Lower lobe of right lung (tissue), 2 donors: ENCODE measurements at regions not wholly inside any gene's neighbourhood (a gene's known extent, or its start where the extent isn't known, plus 50 kb on each side); places are given as distances from the start of the nearest gene placed in this dataset.

Source experiments
- ATAC-seq, 2 donors: fragments of 200-7000 bp; cut with Tn5 transposase; one replicate each; pipeline ENCODE4 v1.9.1; 2020 to 2022; ENCODE audit warnings: mild to moderate bottlenecking in 2 of 2, moderate library complexity in 2 of 2
- DNase-seq: peaks from one replicate; pipeline ENCODE4 v3.0.0-alpha.2; 2020
- H3K27ac ChIP-seq: fragments of 200-600 bp; one replicate; pipeline ENCODE4 v1.8.0; 2022
- H3K27me3 ChIP-seq: fragments of 200-600 bp; one replicate; pipeline ENCODE4 v1.8.0; 2022; ENCODE audit warnings: low read depth
- H3K36me3 ChIP-seq: fragments of 200-600 bp; one replicate; pipeline ENCODE4 v1.8.0; 2022; ENCODE audit warnings: mild to moderate bottlenecking
- H3K4me1 ChIP-seq: fragments of 200-600 bp; one replicate; pipeline ENCODE4 v1.8.0; 2022
- H3K4me3 ChIP-seq: fragments of 200-600 bp; one replicate; pipeline ENCODE4 v1.8.0; 2022; ENCODE audit warnings: mild to moderate bottlenecking
- H3K9me3 ChIP-seq: fragments of 200-600 bp; one replicate; pipeline ENCODE4 v1.8.0; 2022
- CTCF ChIP-seq: fragments of 200-600 bp; IDR thresholded peaks from one replicate; pipeline ENCODE4 v1.8.0; 2022; ENCODE audit warnings: antibody characterized with exemption, mild to moderate bottlenecking
- intact Hi-C: fragments of 100-400 bp; cut with DNase I; formaldehyde crosslinking; loops from one replicate; pipeline ENCODE4 v1.11.0; 2022
- donor health status: DM: no; HTN: yes; CAD: no; lungs with severe emphysema.

- Histone ChIP-seq H3K27ac (no peak overlapping the region), H3K27me3 (no peaks in the 10 kb centered on the region), H3K4me1 (no peaks in the 10 kb centered on the region), H3K36me3 (no peaks in the 10 kb centered on the region), H3K9me3 (no peaks in the 10 kb centered on the region), H3K4me3 (no peak overlapping the region)
- ATAC-seq (no peak), DNase-seq (no peak)
- intact Hi-C loops: no loop called here
- peak; percentile 31 for TF ChIP-seq CTCF
Measured at GRCh38 chr7:85851571-85852193, 664.8 kb upstream of the SEMA3D start.

GRCh38 chr7:85850381-85850780, 663.5 kb upstream of the SEMA3D start:
- Histone ChIP-seq H3K27me3 (no peaks in the 10 kb centered on the region), H3K4me3 (no peak overlapping the region), H3K27ac (no peak overlapping the region), H3K36me3 (no peaks in the 10 kb centered on the region), H3K9me3 (no peaks in the 10 kb centered on the region), H3K4me1 (no peaks in the 10 kb centered on the region)
- no peak for ATAC-seq
- DNase-seq: no peak
- intact Hi-C loops: no loop called here
- TF ChIP-seq CTCF: no peak

DNA sequence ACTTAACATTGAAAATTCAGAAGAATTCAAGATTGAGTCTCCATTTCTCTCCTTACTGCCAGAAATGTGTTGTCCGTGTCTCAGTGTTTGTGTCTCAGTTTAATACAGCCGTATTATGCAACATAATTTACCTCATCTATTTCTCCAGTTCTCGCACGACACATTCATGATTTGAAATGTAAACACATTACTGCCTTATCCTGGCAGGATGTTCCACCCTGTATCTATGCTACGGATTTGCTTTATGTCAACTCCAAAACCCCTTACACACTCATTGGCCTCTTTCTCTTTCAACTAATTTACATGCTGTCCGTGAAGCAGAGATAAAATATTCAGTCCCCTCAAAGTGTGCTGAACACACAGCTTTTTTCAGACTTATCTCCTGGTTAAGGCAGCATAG, 653.7 kb upstream of the SEMA3D start:
- H3K27ac ChIP-seq: no peak overlapping the region
- no peak for TF ChIP-seq CTCF
- no peak for DNase-seq

DNA sequence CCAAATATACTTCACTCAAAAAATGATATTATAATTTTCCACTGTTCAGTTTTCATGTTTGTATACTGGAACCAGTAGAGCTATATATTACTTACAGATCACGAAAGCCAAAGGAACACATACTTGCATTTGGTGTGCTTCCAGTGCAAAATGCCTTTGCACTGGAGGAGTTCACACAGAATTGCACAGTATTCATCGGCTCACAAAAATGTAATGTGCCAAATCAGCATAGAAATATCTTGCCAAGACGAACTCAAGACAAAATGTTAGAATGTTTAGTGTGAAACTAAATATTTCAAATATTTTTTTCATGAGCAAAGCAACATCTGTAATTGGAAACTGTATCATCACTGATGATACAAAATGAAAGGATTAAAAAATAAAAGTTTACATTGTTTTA, 646.2 kb upstream of the SEMA3D start:
- no peak overlapping the region for H3K4me3 ChIP-seq
- ATAC-seq (no peak), DNase-seq (no peak)
- TF ChIP-seq CTCF: no peak
- no peaks in the 10 kb centered on the region for H3K36me3 ChIP-seq
- no peaks in the 10 kb centered on the region for H3K4me1 ChIP-seq
- no peaks in the 10 kb centered on the region for H3K9me3 ChIP-seq
- no peaks in the 10 kb centered on the region for H3K27me3 ChIP-seq
- H3K27ac ChIP-seq: no peak overlapping the region
- intact Hi-C loops: no loop called here

More for the DNA sequence above, 653.7 kb upstream of the SEMA3D start:
- no peak overlapping the region for H3K4me3 ChIP-seq
- no peaks in the 10 kb centered on the region for H3K4me1 ChIP-seq
- H3K36me3 ChIP-seq: no peaks in the 10 kb centered on the region
- intact Hi-C loops: no loop called here
- no peak for ATAC-seq
- no peaks in the 10 kb centered on the region for H3K27me3 ChIP-seq
- no peaks in the 10 kb centered on the region for H3K9me3 ChIP-seq

- H3K27ac ChIP-seq: no peak overlapping the region
- no peaks in the 10 kb centered on the region for H3K27me3 ChIP-seq
- no peaks in the 10 kb centered on the region for H3K4me1 ChIP-seq
- intact Hi-C loops: no loop called here
- TF ChIP-seq CTCF: no peak
- ATAC-seq (no peak), DNase-seq (no peak)
- no peaks in the 10 kb centered on the region for H3K9me3 ChIP-seq
- H3K36me3 ChIP-seq: no peaks in the 10 kb centered on the region
- H3K4me3 ChIP-seq: no peak overlapping the region
Measured at GRCh38 chr7:85830982-85831381, 644.1 kb upstream of the SEMA3D start.
